H9 (cell line): ENCODE measurements at regions not wholly inside any gene's neighbourhood (a gene's known extent, or its start where the extent isn't known, plus 50 kb on each side); places are given as distances from the start of the nearest gene placed in this dataset.

Experiments
- DNase-seq: peaks from one replicate; pipeline ENCODE4 v3.0.0-alpha.2; 2017
- H2AFZ ChIP-seq: one replicate; pipeline ENCODE4 v1.6.1; 2013; ENCODE audit warnings: mild to moderate bottlenecking, low read length, control low read depth, moderate library complexity
- H2AK5ac ChIP-seq: 2 replicates; pipeline ENCODE4 v1.6.1; 2013; ENCODE audit warnings: low read length, control low read depth, mixed read lengths; ENCODE audit not compliant: insufficient read length
- H2BK120ac ChIP-seq: one replicate; pipeline ENCODE4 v1.6.1; 2013; ENCODE audit warnings: low read depth, mild to moderate bottlenecking, low read length, control low read depth, inconsistent platforms; ENCODE audit not compliant: poor library complexity, severe bottlenecking
- H2BK12ac ChIP-seq: 2 replicates; pipeline ENCODE4 v1.6.1; 2013; ENCODE audit warnings: low read length, control low read depth, mixed read lengths, low read depth; ENCODE audit not compliant: insufficient read length
- H2BK15ac ChIP-seq: 2 replicates; pipeline ENCODE4 v1.6.1; 2013; ENCODE audit warnings: low read depth, low read length, control low read depth
- H2BK20ac ChIP-seq: one replicate; pipeline ENCODE4 v1.6.1; 2013; ENCODE audit warnings: low read depth, mild to moderate bottlenecking, low read length, control low read depth, inconsistent platforms; ENCODE audit not compliant: poor library complexity, severe bottlenecking
- H2BK5ac ChIP-seq: 2 replicates; pipeline ENCODE4 v1.6.1; 2013; ENCODE audit warnings: low read length, control low read depth, mixed read lengths; ENCODE audit not compliant: insufficient read length
- H3K14ac ChIP-seq: 2 replicates; pipeline ENCODE4 v1.6.1; 2013; ENCODE audit warnings: low read length, control low read depth; ENCODE audit not compliant: insufficient read depth
- H3K18ac ChIP-seq: 2 replicates; pipeline ENCODE4 v1.6.1; 2013; ENCODE audit warnings: low read depth, mild to moderate bottlenecking, mixed read lengths, low read length, control low read depth; ENCODE audit not compliant: insufficient read length
- H3K23ac ChIP-seq: 2 replicates; pipeline ENCODE4 v1.6.1; 2013; ENCODE audit warnings: low read length, control low read depth, mixed read lengths, low read depth; ENCODE audit not compliant: insufficient read length
- H3K23me2 ChIP-seq: 2 replicates; pipeline ENCODE4 v1.6.1; 2013; ENCODE audit warnings: low read depth, mild to moderate bottlenecking, mixed read lengths, low read length, control low read depth; ENCODE audit not compliant: insufficient read length, poor library complexity, severe bottlenecking
- H3K27ac ChIP-seq: 2 replicates; pipeline ENCODE4 v1.5.1; 2013; ENCODE audit warnings: low read length, control low read depth, mixed read lengths, low read depth; ENCODE audit not compliant: insufficient read length
- H3K27me3 ChIP-seq: 2 replicates; pipeline ENCODE4 v1.6.1; 2013; ENCODE audit warnings: low read length, control low read depth, inconsistent platforms; ENCODE audit not compliant: insufficient read depth
- H3K4ac ChIP-seq: 2 replicates; pipeline ENCODE4 v1.6.1; 2013; ENCODE audit warnings: low read depth, mild to moderate bottlenecking, control low read depth, inconsistent platforms, low read length, moderate library complexity
- H3K4me1 ChIP-seq: 2 replicates; pipeline ENCODE4 v1.6.1; 2013; ENCODE audit warnings: low read length, control low read depth, inconsistent platforms; ENCODE audit not compliant: insufficient read depth
- H3K4me2 ChIP-seq: 2 replicates; pipeline ENCODE4 v1.6.1; 2013; ENCODE audit warnings: low read length, control low read depth, mixed read lengths; ENCODE audit not compliant: insufficient read length, insufficient read depth
- H3K56ac ChIP-seq: 2 replicates; pipeline ENCODE4 v1.6.1; 2013; ENCODE audit warnings: low read depth, mild to moderate bottlenecking, mixed read lengths, low read length, control low read depth; ENCODE audit not compliant: insufficient read length
- H3K79me1 ChIP-seq: 2 replicates; pipeline ENCODE4 v1.6.1; 2013; ENCODE audit warnings: low read depth, mild to moderate bottlenecking, moderate library complexity, low read length, control low read depth, inconsistent platforms; ENCODE audit not compliant: insufficient read depth, poor library complexity, severe bottlenecking
- H3K79me2 ChIP-seq: 2 replicates; pipeline ENCODE4 v1.6.1; 2013; ENCODE audit warnings: low read length, control low read depth, inconsistent platforms; ENCODE audit not compliant: insufficient read depth
- H3K9ac ChIP-seq: 2 replicates; pipeline ENCODE4 v1.6.1; 2013; ENCODE audit warnings: low read length, control low read depth, mixed read lengths; ENCODE audit not compliant: insufficient read length; ENCODE audit errors: extremely low read depth
- H3K9me3 ChIP-seq: one replicate; pipeline ENCODE4 v1.6.1; 2013; ENCODE audit warnings: low read depth, low read length, inconsistent platforms; ENCODE audit not compliant: control insufficient read depth
- H3T11ph ChIP-seq: one replicate; pipeline ENCODE4 v1.6.1; 2013; ENCODE audit warnings: mild to moderate bottlenecking, low read length, control low read depth, inconsistent platforms
- H4K20me1 ChIP-seq: one replicate; pipeline ENCODE4 v1.6.1; 2013; ENCODE audit not compliant: control insufficient read depth, insufficient read length, insufficient read depth
- H4K5ac ChIP-seq: 2 replicates; pipeline ENCODE4 v1.6.1; 2013; ENCODE audit warnings: low read depth, mild to moderate bottlenecking, mixed read lengths, low read length, control low read depth; ENCODE audit not compliant: insufficient read length
- H4K8ac ChIP-seq: replicated peaks from 2 replicates; pipeline ENCODE4 v1.6.1; 2013; ENCODE audit warnings: low read length, control low read depth, mixed read lengths, low read depth; ENCODE audit not compliant: insufficient read length
- H4K91ac ChIP-seq: 2 replicates; pipeline ENCODE4 v1.6.1; 2013; ENCODE audit warnings: low read depth, mild to moderate bottlenecking, moderate library complexity, mixed read lengths, low read length, control low read depth; ENCODE audit not compliant: insufficient read length
- H3K27ac Mint-ChIP-seq, 3 experiments: 2 replicates in 2 of 3; 3 replicates in 1 of 3; pipeline ENCODE4 v1.8.0; 2020 to 2021; ENCODE audit warnings: mixed read lengths in 3 of 3, mild to moderate bottlenecking in 1 of 3, moderate library complexity in 1 of 3
- H3K27me3 Mint-ChIP-seq: 2 replicates; pipeline ENCODE4 v1.8.0; 2021; ENCODE audit warnings: low read depth, mild to moderate bottlenecking, moderate library complexity, mixed read lengths
- H3K36me3 Mint-ChIP-seq, 3 experiments: 2 replicates in 2 of 3; 3 replicates in 1 of 3; pipeline ENCODE4 v1.8.0; 2020 to 2021; ENCODE audit warnings: low read depth in 3 of 3, mixed read lengths in 3 of 3; ENCODE audit not compliant: insufficient read depth in 1 of 3
- H3K4me1 Mint-ChIP-seq, 2 experiments: 2 replicates each; pipeline ENCODE4 v1.8.0; 2020; ENCODE audit warnings: mixed read lengths in 2 of 2
- H3K4me3 Mint-ChIP-seq, 2 experiments: 2 replicates in 1 of 2; 3 replicates in 1 of 2; pipeline ENCODE4 v1.8.0; 2020 to 2021; ENCODE audit warnings: mild to moderate bottlenecking in 2 of 2, mixed read lengths in 2 of 2, moderate library complexity in 1 of 2
- H3K9me3 Mint-ChIP-seq, 2 experiments: 2 replicates in 1 of 2; 3 replicates in 1 of 2; pipeline ENCODE4 v1.8.0; 2020; ENCODE audit warnings: mild to moderate bottlenecking in 2 of 2, mixed read lengths in 2 of 2, moderate library complexity in 1 of 2
- WGBS: extraction: QIAGEN DNeasy Blood & Tissue Kit; methylation state at CpG from one replicate; pipeline ENCODE4 v1.1.7; 2013; ENCODE audit warnings: missing lambda C conversion rate, low lambda C conversion rate, mixed read lengths; ENCODE audit not compliant: insufficient read length; ENCODE audit errors: extremely low coverage; 5-methylcytosine and 5-hydroxymethylcytosine counted together
- TF ChIP-seq, protein P1 (sequence below): fragments of 200-600 bp; sonication (generic); conservative IDR thresholded peaks from 3 replicates; pipeline ENCODE4 v1.8.0; 2021; ENCODE audit warnings: antibody characterized with exemption, mild to moderate bottlenecking

DNA sequence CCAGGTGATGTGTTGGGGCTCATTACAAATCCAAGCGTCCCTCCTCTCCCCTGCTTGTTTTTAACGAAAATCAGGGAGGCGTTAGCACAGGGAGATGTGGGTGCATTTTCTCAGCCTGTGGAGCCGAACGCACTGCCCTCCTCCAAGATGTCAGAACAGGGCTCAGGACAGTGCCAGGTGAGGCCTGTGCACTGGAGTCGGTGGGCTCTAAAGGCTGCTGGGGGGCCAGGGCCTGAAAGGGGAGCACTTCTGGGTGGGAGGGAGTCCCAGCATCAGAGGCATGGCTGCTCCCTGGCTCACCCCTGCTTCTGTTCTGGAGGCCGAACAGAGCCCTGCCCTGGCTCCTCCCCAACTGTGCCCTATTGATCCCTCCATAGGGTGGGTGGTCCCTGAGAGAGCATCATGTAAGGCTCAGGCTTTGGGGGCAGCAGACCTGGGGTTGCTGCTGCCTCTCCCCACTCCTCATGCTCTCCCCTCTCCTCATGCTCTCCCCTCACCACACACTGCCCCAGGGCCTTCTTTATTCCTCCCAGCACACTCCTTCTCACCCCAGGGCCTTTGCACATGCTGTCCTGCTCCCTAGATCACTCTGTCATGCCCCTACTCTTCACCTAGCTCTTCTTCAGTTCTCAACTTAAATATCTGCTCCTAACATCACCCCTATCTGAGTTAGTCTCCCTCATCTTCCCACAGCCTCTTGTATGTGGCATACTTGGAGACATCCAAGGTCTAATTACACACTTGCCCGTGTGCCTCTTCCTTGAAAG, 725.2 kb downstream of the PTPRU start:
- Histone ChIP-seq H3K27ac (no peak overlapping the region), H3T11ph (no peak overlapping the region), H3K56ac (no peak overlapping the region), H3K79me2 (no peaks in the 10 kb centered on the region), H3K9ac (no peak overlapping the region), H2BK5ac (no peak overlapping the region), H4K8ac (no peak overlapping the region), H4K20me1 (no peaks in the 10 kb centered on the region), H2BK12ac (no peak overlapping the region), H3K27me3 (no peaks in the 10 kb centered on the region), H4K5ac (no peak overlapping the region), H3K9me3 (no peaks in the 10 kb centered on the region), H4K91ac (no peak overlapping the region), H3K23ac (no peak overlapping the region), H2BK20ac (no peak overlapping the region), H2AK5ac (no peak overlapping the region), H3K4ac (no peak overlapping the region), H2BK120ac (no peak overlapping the region), H3K14ac (no peak overlapping the region; the same call in 1 of the 2 replicates), H3K18ac (no peak overlapping the region), H2AFZ (no peak overlapping the region), H3K23me2 (no peaks in the 10 kb centered on the region), H3K79me1 (no peaks in the 10 kb centered on the region), H3K4me1 (no peaks in the 10 kb centered on the region), H3K4me2 (no peak overlapping the region), H2BK15ac (no peak overlapping the region)
- no CpG with 5 or more reads among the region's 8 CpGs for WGBS
- H3K27ac Mint-ChIP-seq: no peak overlapping the region; a peak in 2 of 7 replicates
- no peak overlapping the region for H3K4me3 Mint-ChIP-seq
- no peak for DNase-seq
- TF ChIP-seq, protein P1, sequence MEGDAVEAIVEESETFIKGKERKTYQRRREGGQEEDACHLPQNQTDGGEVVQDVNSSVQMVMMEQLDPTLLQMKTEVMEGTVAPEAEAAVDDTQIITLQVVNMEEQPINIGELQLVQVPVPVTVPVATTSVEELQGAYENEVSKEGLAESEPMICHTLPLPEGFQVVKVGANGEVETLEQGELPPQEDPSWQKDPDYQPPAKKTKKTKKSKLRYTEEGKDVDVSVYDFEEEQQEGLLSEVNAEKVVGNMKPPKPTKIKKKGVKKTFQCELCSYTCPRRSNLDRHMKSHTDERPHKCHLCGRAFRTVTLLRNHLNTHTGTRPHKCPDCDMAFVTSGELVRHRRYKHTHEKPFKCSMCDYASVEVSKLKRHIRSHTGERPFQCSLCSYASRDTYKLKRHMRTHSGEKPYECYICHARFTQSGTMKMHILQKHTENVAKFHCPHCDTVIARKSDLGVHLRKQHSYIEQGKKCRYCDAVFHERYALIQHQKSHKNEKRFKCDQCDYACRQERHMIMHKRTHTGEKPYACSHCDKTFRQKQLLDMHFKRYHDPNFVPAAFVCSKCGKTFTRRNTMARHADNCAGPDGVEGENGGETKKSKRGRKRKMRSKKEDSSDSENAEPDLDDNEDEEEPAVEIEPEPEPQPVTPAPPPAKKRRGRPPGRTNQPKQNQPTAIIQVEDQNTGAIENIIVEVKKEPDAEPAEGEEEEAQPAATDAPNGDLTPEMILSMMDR: no peak
- peaks cover 22 to 23% of the 10 kb centered on the region in 2 experiments for H3K4me1 Mint-ChIP-seq
- H3K9me3 Mint-ChIP-seq: no peaks in the 10 kb centered on the region; a peak in 1 of 5 replicates
- peaks cover 4% of the 10 kb centered on the region; the same call in 1 of the 2 replicates for H3K27me3 Mint-ChIP-seq
- no peaks in the 10 kb centered on the region for H3K36me3 Mint-ChIP-seq
